HL-60/S4 (cell line): ENCODE measurements at regions not wholly inside any gene's neighbourhood (a gene's known extent, or its start where the extent isn't known, plus 50 kb on each side); places are given as distances from the start of the nearest gene placed in this dataset.
"Not testable (repeated sequence)": the region's sequence is repeated elsewhere in the genome, so short reads cannot be mapped to it uniquely, and the experiment has no call there.

ENCODE experiments used
- in situ Hi-C: fragments of 300-500 bp; cut with MboI; formaldehyde crosslinking; loops from 2 replicates; pipeline ENCODE4 v1.14.3; 2022; ENCODE audit warnings: low sequenced_read_pairs

- in situ Hi-C loops = no loop called here
These were observed 283.5 kb downstream of the RWDD3 start for GRCh38 chr1:95517506-95517905.

GRCh38 chr1:95518310-95518709 lies 284.3 kb downstream of the RWDD3 start:
- in situ Hi-C loops = no loop called here

GRCh38 chr1:95520390-95520789 lies 286.4 kb downstream of the RWDD3 start:
- in situ Hi-C loops = no loop called here

GRCh38 chr1:95532335-95532734 lies 298.3 kb downstream of the RWDD3 start:
- in situ Hi-C loops = no loop called here

GRCh38 chr1:95534985-95535384 lies 301.0 kb downstream of the RWDD3 start:
- in situ Hi-C loops = no loop called here

- in situ Hi-C loops = no loop called here
These were observed 301.6 kb downstream of the RWDD3 start for GRCh38 chr1:95535614-95536013.

- in situ Hi-C loops = no loop called here
These were observed 302.5 kb downstream of the RWDD3 start for GRCh38 chr1:95536501-95536900.

- in situ Hi-C loops = no loop called here
These were observed 303.2 kb downstream of the RWDD3 start for GRCh38 chr1:95537176-95537575.

- in situ Hi-C loops = not testable (repeated sequence)
These were observed 304.2 kb downstream of the RWDD3 start for GRCh38 chr1:95538242-95538641.

- in situ Hi-C loops = no loop called here
These were observed 308.9 kb downstream of the RWDD3 start for GRCh38 chr1:95542936-95543335.

GRCh38 chr1:95547005-95547404 lies 313.0 kb downstream of the RWDD3 start:
- in situ Hi-C loops = no loop called here

GRCh38 chr1:95548211-95548610 lies 314.2 kb downstream of the RWDD3 start:
- in situ Hi-C loops = no loop called here

- in situ Hi-C loops = no loop called here
These were observed 317.2 kb downstream of the RWDD3 start for GRCh38 chr1:95551201-95551600.

- in situ Hi-C loops = no loop called here
These were observed 319.6 kb downstream of the RWDD3 start for GRCh38 chr1:95553595-95553994.

- in situ Hi-C loops = no loop called here
These were observed 320.4 kb downstream of the RWDD3 start for GRCh38 chr1:95554408-95554807.

GRCh38 chr1:95558791-95559190 lies 324.8 kb downstream of the RWDD3 start:
- in situ Hi-C loops = no loop called here

GRCh38 chr1:95561346-95561745 lies 327.3 kb downstream of the RWDD3 start:
- in situ Hi-C loops = no loop called here

- in situ Hi-C loops = no loop called here
These were observed 328.2 kb downstream of the RWDD3 start for GRCh38 chr1:95562230-95562629.

- in situ Hi-C loops = no loop called here
These were observed 338.0 kb downstream of the RWDD3 start for GRCh38 chr1:95572002-95572401.

GRCh38 chr1:95572962-95573361 lies 339.0 kb downstream of the RWDD3 start:
- in situ Hi-C loops = no loop called here

GRCh38 chr1:95575291-95575690 lies 341.3 kb downstream of the RWDD3 start:
- in situ Hi-C loops = no loop called here

- in situ Hi-C loops = no loop called here
These were observed 344.5 kb downstream of the RWDD3 start for GRCh38 chr1:95578462-95578861.

- in situ Hi-C loops = no loop called here
These were observed 348.2 kb downstream of the RWDD3 start for GRCh38 chr1:95582191-95582590.

- in situ Hi-C loops = no loop called here
These were observed 348.7 kb downstream of the RWDD3 start for GRCh38 chr1:95582746-95583145.
